ENCODE measurements at regions not wholly inside any gene's neighbourhood (a gene's known extent, or its start where the extent isn't known, plus 50 kb on each side); places are given as distances from the start of the nearest gene placed in this dataset.

- H2AFZ ChIP-seq (ENCODE audit: low read depth, low read length) = no peak overlapping the region
- no peaks in the 10 kb centered on the region for H3K4me1 ChIP-seq (ENCODE audit: control insufficient read depth, extremely low read depth, insufficient read depth, low read length)
- no peaks in the 10 kb centered on the region for H3K27me3 ChIP-seq (ENCODE audit: control insufficient read depth in 2 of 2, insufficient read depth in 2 of 2, low read length in 2 of 2)
- no peak overlapping the region for H3K27ac ChIP-seq (ENCODE audit: insufficient read depth, low read depth, low read length)
- no peaks in the 10 kb centered on the region for H3K9me3 ChIP-seq (replicated peaks; ENCODE audit: control insufficient read depth, insufficient read depth, low read length)
- FAIRE-seq = no peak
- TF ChIP-seq MYC (IDR thresholded peaks at IDR 0.05; ENCODE audit: low read depth, low read length) (no peak), CTCF (IDR thresholded peaks at IDR 0.05; ENCODE audit: extremely low read depth in 1 of 2, insufficient read depth in 1 of 2, low read depth in 1 of 2, low read length in 2 of 2) (no peak)
- ChIA-PET POLR2A (no interaction called here), CTCF (no interaction called here)
- H3K4me2 ChIP-seq (ENCODE audit: insufficient read depth, low read length) = no peak overlapping the region
- dilution Hi-C loops (cut with MboI; ENCODE audit: extremely low pct_ligation_motif_present, low sequenced_read_pairs) = no loop called here
- no peaks in the 10 kb centered on the region for H3K36me3 ChIP-seq (ENCODE audit: control insufficient read depth in 2 of 2, extremely low read depth in 1 of 2, insufficient read depth in 2 of 2, low read length in 2 of 2)
- intact Hi-C loops (cut with micrococcal nuclease) = no loop called here
- H3K79me2 ChIP-seq (ENCODE audit: control insufficient read depth, insufficient read depth, low read length) = no peaks in the 10 kb centered on the region
- no peak overlapping the region for H3K4me3 ChIP-seq (replicated peaks in 1 of 3; ENCODE audit: insufficient read depth in 1 of 3, low read depth in 1 of 3, low read length in 3 of 3)
- H3K9ac ChIP-seq (replicated peaks; ENCODE audit: extremely low read depth, insufficient read depth, low read length) = no peak overlapping the region
- no peaks in the 10 kb centered on the region for H4K20me1 ChIP-seq (replicated peaks; ENCODE audit: control insufficient read depth, extremely low read depth, insufficient read depth, low read length)
- no TSS peak for BruUV-seq (replicated peaks)
- no peak for DNase-seq (ENCODE audit: low read depth, low spot score)
- no peaks in the 10 kb centered on the region for H3K9me1 ChIP-seq (replicated peaks; ENCODE audit: control insufficient read depth, extremely low read depth, insufficient read depth, low read length)
These were observed 167.2 kb downstream of the FSCB start for GRCh38 chr14:44339862-44340261.

- Histone ChIP-seq H4K20me1 (replicated peaks; ENCODE audit: control insufficient read depth, extremely low read depth, insufficient read depth, low read length) (no peaks in the 10 kb centered on the region), H3K9me3 (replicated peaks; ENCODE audit: control insufficient read depth, insufficient read depth, low read length) (no peaks in the 10 kb centered on the region), H3K27me3 (ENCODE audit: control insufficient read depth in 2 of 2, insufficient read depth in 2 of 2, low read length in 2 of 2) (no peaks in the 10 kb centered on the region), H3K4me1 (ENCODE audit: control insufficient read depth, extremely low read depth, insufficient read depth, low read length) (no peaks in the 10 kb centered on the region), H3K27ac (ENCODE audit: insufficient read depth, low read depth, low read length) (no peak overlapping the region), H3K9ac (replicated peaks; ENCODE audit: extremely low read depth, insufficient read depth, low read length) (no peak overlapping the region), H3K9me1 (replicated peaks; ENCODE audit: control insufficient read depth, extremely low read depth, insufficient read depth, low read length) (no peaks in the 10 kb centered on the region), H3K36me3 (ENCODE audit: control insufficient read depth in 2 of 2, extremely low read depth in 1 of 2, insufficient read depth in 2 of 2, low read length in 2 of 2) (no peaks in the 10 kb centered on the region), H3K4me3 (replicated peaks in 1 of 3; ENCODE audit: insufficient read depth in 1 of 3, low read depth in 1 of 3, low read length in 3 of 3) (no peak overlapping the region), H2AFZ (ENCODE audit: low read depth, low read length) (no peak overlapping the region), H3K4me2 (ENCODE audit: insufficient read depth, low read length) (no peak overlapping the region), H3K79me2 (ENCODE audit: control insufficient read depth, insufficient read depth, low read length) (no peaks in the 10 kb centered on the region)
- DNase-seq (ENCODE audit: low read depth, low spot score) (no peak), FAIRE-seq (no peak)
- dilution Hi-C loops (cut with MboI; ENCODE audit: extremely low pct_ligation_motif_present, low sequenced_read_pairs) = no loop called here
- CTCF ChIA-PET = no interaction called here
- intact Hi-C loops (cut with micrococcal nuclease) = no loop called here
- no TSS peak for BruUV-seq (replicated peaks)
- TF ChIP-seq JUN (IDR thresholded peaks at IDR 0.05; ENCODE audit: borderline replicate concordance, insufficient read depth, insufficient read length, low read depth) (no peak), POLR2A (IDR thresholded peaks at IDR 0.05; ENCODE audit: low read depth, low read length) (no peak), GATA2 (IDR thresholded peaks at IDR 0.05; ENCODE audit: insufficient read depth, insufficient read length, low read depth, low read length) (no peak), CTCF (IDR thresholded peaks at IDR 0.05; ENCODE audit: extremely low read depth in 1 of 2, insufficient read depth in 1 of 2, low read depth in 1 of 2, low read length in 2 of 2) (no peak), EZH2 (IDR thresholded peaks at IDR 0.05; ENCODE audit: borderline replicate concordance, low read depth, low read length, severe bottlenecking) (no peak), POLR2AphosphoS5 (IDR thresholded peaks at IDR 0.05; ENCODE audit: insufficient read depth, low read depth, low read length) (no peak), FOS (IDR thresholded peaks at IDR 0.05; ENCODE audit: borderline replicate concordance, insufficient read depth, low read length) (no peak), MYC (IDR thresholded peaks at IDR 0.05; ENCODE audit: low read depth, low read length) (no peak)
- TF ChIP-seq, protein P1, sequence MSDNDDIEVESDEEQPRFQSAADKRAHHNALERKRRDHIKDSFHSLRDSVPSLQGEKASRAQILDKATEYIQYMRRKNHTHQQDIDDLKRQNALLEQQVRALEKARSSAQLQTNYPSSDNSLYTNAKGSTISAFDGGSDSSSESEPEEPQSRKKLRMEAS (IDR thresholded peaks at IDR 0.05; ENCODE audit: insufficient read depth, insufficient read length) = no peak
- POLR2A ChIA-PET = no interaction called here
These were observed 167.9 kb downstream of the FSCB start for GRCh38 chr14:44339231-44339630.

All from endothelial cell of umbilical vein (primary cell).